Gastrocnemius medialis (tissue), 4 donors: ENCODE measurements at regions not wholly inside any gene's neighbourhood (a gene's known extent, or its start where the extent isn't known, plus 50 kb on each side); places are given as distances from the start of the nearest gene placed in this dataset.

Experiments
- POLR2A ChIP-seq, 2 donors: fragments of 450-650 bp; IDR thresholded peaks; one replicate each; pipeline ENCODE4 v1.6.1; 2017; ENCODE audit warnings: antibody characterized with exemption in 2 of 2, mild to moderate bottlenecking in 2 of 2, moderate library complexity in 2 of 2
- TF ChIP-seq, protein P1 (sequence below), 5 experiments: fragments of 450-650 bp in 3 of 5; fragments of 200-600 bp in 2 of 5; sonication (generic) in 2 of 5; IDR thresholded peaks in 4 of 5; conservative IDR thresholded peaks in 1 of 5; 1 replicate in 4 of 5; 2 replicates in 1 of 5; pipeline ENCODE4 v1.5.1; 2016 to 2019; ENCODE audit warnings: antibody characterized with exemption in 5 of 5, mild to moderate bottlenecking in 3 of 5, moderate library complexity in 3 of 5

DNA sequence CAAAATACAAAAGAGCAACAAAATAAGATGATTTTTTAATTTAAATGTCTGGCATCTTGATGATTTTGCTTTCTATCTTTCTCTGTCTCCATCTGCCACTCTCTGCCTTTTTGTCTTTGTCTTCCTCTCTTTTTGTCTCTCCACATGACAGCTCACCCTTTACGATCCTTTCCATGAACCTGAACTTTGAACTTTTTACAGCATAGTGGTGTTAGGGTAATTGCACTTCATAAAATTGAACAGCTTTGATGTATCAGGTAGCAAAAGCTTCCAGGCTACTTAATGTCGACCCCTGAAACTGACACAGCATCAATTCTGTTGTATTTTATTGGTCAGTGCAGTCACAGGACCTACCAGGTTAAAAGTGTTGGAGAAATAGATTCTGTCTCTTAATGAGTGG lies 1517.0 kb downstream of the ADGRL3 start:
- TF ChIP-seq, protein P1, sequence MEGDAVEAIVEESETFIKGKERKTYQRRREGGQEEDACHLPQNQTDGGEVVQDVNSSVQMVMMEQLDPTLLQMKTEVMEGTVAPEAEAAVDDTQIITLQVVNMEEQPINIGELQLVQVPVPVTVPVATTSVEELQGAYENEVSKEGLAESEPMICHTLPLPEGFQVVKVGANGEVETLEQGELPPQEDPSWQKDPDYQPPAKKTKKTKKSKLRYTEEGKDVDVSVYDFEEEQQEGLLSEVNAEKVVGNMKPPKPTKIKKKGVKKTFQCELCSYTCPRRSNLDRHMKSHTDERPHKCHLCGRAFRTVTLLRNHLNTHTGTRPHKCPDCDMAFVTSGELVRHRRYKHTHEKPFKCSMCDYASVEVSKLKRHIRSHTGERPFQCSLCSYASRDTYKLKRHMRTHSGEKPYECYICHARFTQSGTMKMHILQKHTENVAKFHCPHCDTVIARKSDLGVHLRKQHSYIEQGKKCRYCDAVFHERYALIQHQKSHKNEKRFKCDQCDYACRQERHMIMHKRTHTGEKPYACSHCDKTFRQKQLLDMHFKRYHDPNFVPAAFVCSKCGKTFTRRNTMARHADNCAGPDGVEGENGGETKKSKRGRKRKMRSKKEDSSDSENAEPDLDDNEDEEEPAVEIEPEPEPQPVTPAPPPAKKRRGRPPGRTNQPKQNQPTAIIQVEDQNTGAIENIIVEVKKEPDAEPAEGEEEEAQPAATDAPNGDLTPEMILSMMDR (IDR thresholded peaks at IDR 0.05 in 4 of 5, conservative IDR thresholded peaks at IDR 0.05 in 1 of 5): no peak
- TF ChIP-seq POLR2A (IDR thresholded peaks at IDR 0.05): no peak
